ENCODE measurements at regions not wholly inside any gene's neighbourhood (a gene's known extent, or its start where the extent isn't known, plus 50 kb on each side); places are given as distances from the start of the nearest gene placed in this dataset.

DNA sequence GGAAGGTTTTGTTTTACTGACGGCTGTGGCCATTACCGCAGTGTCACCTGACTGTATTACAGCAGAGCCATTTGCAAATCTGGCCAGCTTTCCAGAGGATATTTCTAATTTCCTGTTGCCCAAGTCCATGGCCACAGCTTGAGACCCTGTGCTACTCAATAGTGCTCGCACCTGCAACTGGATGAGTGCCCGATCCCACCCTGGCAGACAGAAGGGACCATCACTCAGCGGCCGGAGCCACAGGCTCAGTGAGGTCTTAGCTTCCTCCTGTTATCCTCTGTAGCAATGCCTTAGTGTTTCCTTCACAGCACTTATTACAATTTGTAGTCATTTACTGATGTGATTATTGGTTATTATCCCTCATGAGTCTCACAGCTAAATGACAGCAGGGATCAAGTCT lies 184.8 kb downstream of the LRRN1 start:
- H3K4me3 ChIP-seq (ENCODE audit: low read length), result no peak overlapping the region
- H3K9ac ChIP-seq (ENCODE audit: low read length), result no peak overlapping the region
- no peak for TF ChIP-seq MXI1 (conservative IDR thresholded peaks at IDR 0.05; ENCODE audit: poor library complexity, severe bottlenecking)
- TF ChIP-seq POLR2AphosphoS5 (IDR thresholded peaks at IDR 0.05), result no peak
- TF ChIP-seq, protein P1, sequence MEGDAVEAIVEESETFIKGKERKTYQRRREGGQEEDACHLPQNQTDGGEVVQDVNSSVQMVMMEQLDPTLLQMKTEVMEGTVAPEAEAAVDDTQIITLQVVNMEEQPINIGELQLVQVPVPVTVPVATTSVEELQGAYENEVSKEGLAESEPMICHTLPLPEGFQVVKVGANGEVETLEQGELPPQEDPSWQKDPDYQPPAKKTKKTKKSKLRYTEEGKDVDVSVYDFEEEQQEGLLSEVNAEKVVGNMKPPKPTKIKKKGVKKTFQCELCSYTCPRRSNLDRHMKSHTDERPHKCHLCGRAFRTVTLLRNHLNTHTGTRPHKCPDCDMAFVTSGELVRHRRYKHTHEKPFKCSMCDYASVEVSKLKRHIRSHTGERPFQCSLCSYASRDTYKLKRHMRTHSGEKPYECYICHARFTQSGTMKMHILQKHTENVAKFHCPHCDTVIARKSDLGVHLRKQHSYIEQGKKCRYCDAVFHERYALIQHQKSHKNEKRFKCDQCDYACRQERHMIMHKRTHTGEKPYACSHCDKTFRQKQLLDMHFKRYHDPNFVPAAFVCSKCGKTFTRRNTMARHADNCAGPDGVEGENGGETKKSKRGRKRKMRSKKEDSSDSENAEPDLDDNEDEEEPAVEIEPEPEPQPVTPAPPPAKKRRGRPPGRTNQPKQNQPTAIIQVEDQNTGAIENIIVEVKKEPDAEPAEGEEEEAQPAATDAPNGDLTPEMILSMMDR (IDR thresholded peaks at IDR 0.05; ENCODE audit: poor library complexity, severe bottlenecking), result no peak
- TF ChIP-seq EP300 (conservative IDR thresholded peaks at IDR 0.05; ENCODE audit: poor library complexity, severe bottlenecking), result no peak
- TF ChIP-seq TAF1 (IDR thresholded peaks at IDR 0.05; ENCODE audit: low read depth), result no peak
- TF ChIP-seq EZH2 (IDR thresholded peaks at IDR 0.05; ENCODE audit: borderline replicate concordance, insufficient read depth, low read length, poor library complexity, severe bottlenecking), result no peak
- no peaks in the 10 kb centered on the region for H3K9me3 ChIP-seq (ENCODE audit: low read length)
- no peaks in the 10 kb centered on the region for H4K20me1 ChIP-seq (ENCODE audit: insufficient read depth)
- H3K9me2 ChIP-seq (ENCODE audit: insufficient read depth, low read length), result no peaks in the 10 kb centered on the region
- H3K36me3 ChIP-seq (ENCODE audit: insufficient read depth, low read length), result no peaks in the 10 kb centered on the region
- H3F3A ChIP-seq (ENCODE audit: insufficient read depth, low read length, poor library complexity, severe bottlenecking), result no peaks in the 10 kb centered on the region
- H3K4me2 ChIP-seq (ENCODE audit: low read length), result no peak overlapping the region
- no peaks in the 10 kb centered on the region for H3K79me2 ChIP-seq (replicated peaks; ENCODE audit: insufficient read depth, low read length)
- H2AFZ ChIP-seq (ENCODE audit: low read depth, low read length), result no peak overlapping the region
- H3K27ac ChIP-seq (ENCODE audit: low read length), result no peak overlapping the region
- no peaks in the 10 kb centered on the region for H3K27me3 ChIP-seq (ENCODE audit: insufficient read depth, low read depth, low read length)

DNA sequence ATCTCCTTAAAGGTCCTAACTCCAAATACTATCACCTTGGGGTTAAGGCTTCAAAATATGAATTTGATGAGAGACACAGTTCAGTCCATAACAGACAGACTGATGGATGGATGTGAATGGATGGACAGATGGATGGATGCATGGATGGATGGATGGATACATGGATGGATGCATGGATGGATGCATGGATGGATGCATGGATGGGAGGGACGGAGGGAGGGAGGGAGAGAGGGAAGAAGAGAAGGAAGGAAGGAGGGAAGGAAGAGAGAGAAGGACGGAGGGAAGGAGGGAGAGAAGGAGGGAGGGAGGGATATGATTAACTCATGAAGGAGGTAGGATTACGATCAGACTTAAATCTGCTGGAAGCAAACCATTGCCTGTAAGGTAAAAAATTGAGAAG lies 192.4 kb downstream of the LRRN1 start:
- H3F3A ChIP-seq (ENCODE audit: insufficient read depth, low read length, poor library complexity, severe bottlenecking), result no peaks in the 10 kb centered on the region
- H3K9me3 ChIP-seq (ENCODE audit: low read length), result no peaks in the 10 kb centered on the region
- H4K20me1 ChIP-seq (ENCODE audit: insufficient read depth), result no peaks in the 10 kb centered on the region
- H3K36me3 ChIP-seq (ENCODE audit: insufficient read depth, low read length), result no peaks in the 10 kb centered on the region
- H3K4me3 ChIP-seq (ENCODE audit: low read length), result no peak overlapping the region
- H3K79me2 ChIP-seq (replicated peaks; ENCODE audit: insufficient read depth, low read length), result no peaks in the 10 kb centered on the region
- H3K27me3 ChIP-seq (ENCODE audit: insufficient read depth, low read depth, low read length), result no peaks in the 10 kb centered on the region
- no peak overlapping the region for H2AFZ ChIP-seq (ENCODE audit: low read depth, low read length)
- TF ChIP-seq EZH2 (IDR thresholded peaks at IDR 0.05; ENCODE audit: borderline replicate concordance, insufficient read depth, low read length, poor library complexity, severe bottlenecking), result no peak
- TF ChIP-seq, protein P1 (IDR thresholded peaks at IDR 0.05; ENCODE audit: poor library complexity, severe bottlenecking), result no peak
- TF ChIP-seq, protein P2, sequence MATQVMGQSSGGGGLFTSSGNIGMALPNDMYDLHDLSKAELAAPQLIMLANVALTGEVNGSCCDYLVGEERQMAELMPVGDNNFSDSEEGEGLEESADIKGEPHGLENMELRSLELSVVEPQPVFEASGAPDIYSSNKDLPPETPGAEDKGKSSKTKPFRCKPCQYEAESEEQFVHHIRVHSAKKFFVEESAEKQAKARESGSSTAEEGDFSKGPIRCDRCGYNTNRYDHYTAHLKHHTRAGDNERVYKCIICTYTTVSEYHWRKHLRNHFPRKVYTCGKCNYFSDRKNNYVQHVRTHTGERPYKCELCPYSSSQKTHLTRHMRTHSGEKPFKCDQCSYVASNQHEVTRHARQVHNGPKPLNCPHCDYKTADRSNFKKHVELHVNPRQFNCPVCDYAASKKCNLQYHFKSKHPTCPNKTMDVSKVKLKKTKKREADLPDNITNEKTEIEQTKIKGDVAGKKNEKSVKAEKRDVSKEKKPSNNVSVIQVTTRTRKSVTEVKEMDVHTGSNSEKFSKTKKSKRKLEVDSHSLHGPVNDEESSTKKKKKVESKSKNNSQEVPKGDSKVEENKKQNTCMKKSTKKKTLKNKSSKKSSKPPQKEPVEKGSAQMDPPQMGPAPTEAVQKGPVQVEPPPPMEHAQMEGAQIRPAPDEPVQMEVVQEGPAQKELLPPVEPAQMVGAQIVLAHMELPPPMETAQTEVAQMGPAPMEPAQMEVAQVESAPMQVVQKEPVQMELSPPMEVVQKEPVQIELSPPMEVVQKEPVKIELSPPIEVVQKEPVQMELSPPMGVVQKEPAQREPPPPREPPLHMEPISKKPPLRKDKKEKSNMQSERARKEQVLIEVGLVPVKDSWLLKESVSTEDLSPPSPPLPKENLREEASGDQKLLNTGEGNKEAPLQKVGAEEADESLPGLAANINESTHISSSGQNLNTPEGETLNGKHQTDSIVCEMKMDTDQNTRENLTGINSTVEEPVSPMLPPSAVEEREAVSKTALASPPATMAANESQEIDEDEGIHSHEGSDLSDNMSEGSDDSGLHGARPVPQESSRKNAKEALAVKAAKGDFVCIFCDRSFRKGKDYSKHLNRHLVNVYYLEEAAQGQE (IDR thresholded peaks at IDR 0.05; ENCODE audit: borderline replicate concordance), result no peak
- TF ChIP-seq SMC3 (conservative IDR thresholded peaks at IDR 0.05; ENCODE audit: poor library complexity), result no peak
- TF ChIP-seq EP300 (conservative IDR thresholded peaks at IDR 0.05; ENCODE audit: poor library complexity, severe bottlenecking), result no peak
- no peak for TF ChIP-seq POLR2AphosphoS5 (IDR thresholded peaks at IDR 0.05)
- TF ChIP-seq MXI1 (conservative IDR thresholded peaks at IDR 0.05; ENCODE audit: poor library complexity, severe bottlenecking), result no peak
- no peak for TF ChIP-seq TAF1 (IDR thresholded peaks at IDR 0.05; ENCODE audit: low read depth)
- no peak for TF ChIP-seq RAD21 (conservative IDR thresholded peaks at IDR 0.05)
- H3K9me2 ChIP-seq (ENCODE audit: insufficient read depth, low read length), result no peaks in the 10 kb centered on the region
- H3K4me2 ChIP-seq (ENCODE audit: low read length), result no peak overlapping the region
- H3K9ac ChIP-seq (ENCODE audit: low read length), result no peak overlapping the region
- H3K27ac ChIP-seq (ENCODE audit: low read length), result no peak overlapping the region

Measured in neural cell (in vitro differentiated cells).